Type B pancreatic cell (in vitro differentiated cells): ENCODE measurements at regions not wholly inside any gene's neighbourhood (a gene's known extent, or its start where the extent isn't known, plus 50 kb on each side); places are given as distances from the start of the nearest gene placed in this dataset.

ENCODE experiments used
- DNase-seq: peaks from one replicate; pipeline ENCODE4 v3.0.0; 2021; ENCODE audit warnings: mixed read lengths; ENCODE audit not compliant: unreplicated experiment; ENCODE audit errors: extremely low spot score
- H3K27ac Mint-ChIP-seq: 2 replicates; pipeline ENCODE4 v1.8.0; 2021; ENCODE audit warnings: mild to moderate bottlenecking, mixed read lengths
- H3K27me3 Mint-ChIP-seq: 2 replicates; pipeline ENCODE4 v1.8.0; 2021; ENCODE audit warnings: mixed read lengths
- H3K36me3 Mint-ChIP-seq: 2 replicates; pipeline ENCODE4 v1.8.0; 2021; ENCODE audit warnings: mixed read lengths
- H3K4me1 Mint-ChIP-seq: one replicate; pipeline ENCODE4 v1.8.0; 2021; ENCODE audit warnings: mixed read lengths; ENCODE audit not compliant: unreplicated experiment
- H3K4me3 Mint-ChIP-seq: 2 replicates; pipeline ENCODE4 v1.8.0; 2021; ENCODE audit warnings: mild to moderate bottlenecking, mixed read lengths
- H3K9me3 Mint-ChIP-seq: 2 replicates; pipeline ENCODE4 v1.8.0; 2021; ENCODE audit warnings: mixed read lengths
- TF ChIP-seq, protein P1 (sequence below): fragments of 200-600 bp; sonication (generic); conservative IDR thresholded peaks from 2 replicates; pipeline ENCODE4 v1.5.0; 2021; ENCODE audit warnings: antibody characterized with exemption, mild to moderate bottlenecking

DNA sequence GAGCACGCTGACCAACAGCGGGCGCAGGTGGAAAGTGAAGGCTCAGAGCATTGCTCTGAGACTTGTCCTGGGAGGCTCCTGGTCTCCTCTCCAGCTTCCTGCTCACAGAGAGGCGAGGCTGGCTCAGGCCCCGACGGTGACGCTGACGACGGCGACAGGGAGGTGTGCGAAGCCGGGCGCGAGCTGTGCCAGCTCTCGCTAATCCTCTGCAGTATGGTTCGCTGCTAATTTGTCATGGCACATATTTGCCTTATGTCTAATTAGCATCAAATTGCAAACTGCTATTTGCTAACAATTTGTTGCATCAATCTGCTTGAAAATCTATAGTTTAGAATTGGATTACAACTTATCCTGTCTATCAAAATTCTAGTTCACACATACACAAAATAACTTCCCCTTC is 469.8 kb upstream of the ZNF507 start:
- peaks cover 17% of the 10 kb centered on the region for H3K27me3 Mint-ChIP-seq
- H3K9me3 Mint-ChIP-seq, result no peaks in the 10 kb centered on the region
- no peaks in the 10 kb centered on the region for H3K36me3 Mint-ChIP-seq
- H3K27ac Mint-ChIP-seq, result no peak overlapping the region
- no peak overlapping the region for H3K4me3 Mint-ChIP-seq
- no peak for DNase-seq
- no peaks in the 10 kb centered on the region for H3K4me1 Mint-ChIP-seq
- TF ChIP-seq, protein P1, sequence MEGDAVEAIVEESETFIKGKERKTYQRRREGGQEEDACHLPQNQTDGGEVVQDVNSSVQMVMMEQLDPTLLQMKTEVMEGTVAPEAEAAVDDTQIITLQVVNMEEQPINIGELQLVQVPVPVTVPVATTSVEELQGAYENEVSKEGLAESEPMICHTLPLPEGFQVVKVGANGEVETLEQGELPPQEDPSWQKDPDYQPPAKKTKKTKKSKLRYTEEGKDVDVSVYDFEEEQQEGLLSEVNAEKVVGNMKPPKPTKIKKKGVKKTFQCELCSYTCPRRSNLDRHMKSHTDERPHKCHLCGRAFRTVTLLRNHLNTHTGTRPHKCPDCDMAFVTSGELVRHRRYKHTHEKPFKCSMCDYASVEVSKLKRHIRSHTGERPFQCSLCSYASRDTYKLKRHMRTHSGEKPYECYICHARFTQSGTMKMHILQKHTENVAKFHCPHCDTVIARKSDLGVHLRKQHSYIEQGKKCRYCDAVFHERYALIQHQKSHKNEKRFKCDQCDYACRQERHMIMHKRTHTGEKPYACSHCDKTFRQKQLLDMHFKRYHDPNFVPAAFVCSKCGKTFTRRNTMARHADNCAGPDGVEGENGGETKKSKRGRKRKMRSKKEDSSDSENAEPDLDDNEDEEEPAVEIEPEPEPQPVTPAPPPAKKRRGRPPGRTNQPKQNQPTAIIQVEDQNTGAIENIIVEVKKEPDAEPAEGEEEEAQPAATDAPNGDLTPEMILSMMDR, result no peak

DNA sequence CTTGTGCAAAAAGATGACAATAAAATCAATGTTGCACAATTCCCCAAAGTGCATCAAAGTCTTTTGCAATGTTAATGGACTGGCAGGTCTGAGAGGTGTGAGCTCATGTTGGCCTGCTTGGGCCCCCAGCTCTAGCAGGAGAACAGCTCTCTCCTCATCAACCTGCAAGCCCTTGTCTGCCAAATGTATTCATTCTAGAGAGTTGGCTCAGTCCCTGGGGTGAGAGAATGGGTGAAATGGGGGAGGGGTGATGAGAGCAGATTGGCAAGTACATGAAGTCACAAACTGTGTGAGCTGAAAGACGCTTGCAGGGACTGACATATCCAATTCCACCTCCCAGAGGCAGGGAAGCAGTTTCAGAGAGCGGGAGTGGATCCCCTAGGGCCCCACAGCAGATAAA is 465.1 kb upstream of the ZNF507 start:
- H3K9me3 Mint-ChIP-seq, result no peaks in the 10 kb centered on the region
- H3K27me3 Mint-ChIP-seq, result peaks cover 45% of the 10 kb centered on the region
- H3K27ac Mint-ChIP-seq, result no peak overlapping the region
- H3K36me3 Mint-ChIP-seq, result no peaks in the 10 kb centered on the region
- TF ChIP-seq, protein P1, result no peak
- DNase-seq, result no peak
- peaks cover 5% of the 10 kb centered on the region for H3K4me1 Mint-ChIP-seq
- no peak overlapping the region for H3K4me3 Mint-ChIP-seq

DNA sequence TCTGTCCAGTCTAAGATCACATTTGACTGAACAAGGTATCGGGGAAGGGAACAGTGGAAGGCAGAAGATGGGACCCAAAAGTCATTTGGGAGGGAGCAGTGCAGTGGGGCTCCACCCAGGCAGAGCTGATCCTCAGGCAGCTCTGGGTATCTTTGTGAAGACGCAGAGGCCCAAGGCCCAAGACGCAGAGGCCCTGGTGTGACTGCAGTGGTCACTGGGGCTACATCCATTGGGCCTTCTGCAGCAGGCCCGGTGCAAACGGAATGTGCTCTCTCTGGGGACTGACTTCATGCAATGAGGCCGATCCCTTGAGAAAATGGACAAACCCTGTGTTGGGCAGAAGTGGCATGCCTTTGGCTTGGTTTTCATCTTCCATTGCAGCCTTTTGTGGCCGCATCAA is 463.4 kb upstream of the ZNF507 start:
- no peak overlapping the region for H3K27ac Mint-ChIP-seq
- TF ChIP-seq, protein P1, result no peak
- H3K9me3 Mint-ChIP-seq, result no peaks in the 10 kb centered on the region
- H3K36me3 Mint-ChIP-seq, result no peaks in the 10 kb centered on the region
- peaks cover 5% of the 10 kb centered on the region for H3K4me1 Mint-ChIP-seq
- no peak overlapping the region for H3K4me3 Mint-ChIP-seq
- DNase-seq, result no peak
- peaks cover 60% of the 10 kb centered on the region for H3K27me3 Mint-ChIP-seq

DNA sequence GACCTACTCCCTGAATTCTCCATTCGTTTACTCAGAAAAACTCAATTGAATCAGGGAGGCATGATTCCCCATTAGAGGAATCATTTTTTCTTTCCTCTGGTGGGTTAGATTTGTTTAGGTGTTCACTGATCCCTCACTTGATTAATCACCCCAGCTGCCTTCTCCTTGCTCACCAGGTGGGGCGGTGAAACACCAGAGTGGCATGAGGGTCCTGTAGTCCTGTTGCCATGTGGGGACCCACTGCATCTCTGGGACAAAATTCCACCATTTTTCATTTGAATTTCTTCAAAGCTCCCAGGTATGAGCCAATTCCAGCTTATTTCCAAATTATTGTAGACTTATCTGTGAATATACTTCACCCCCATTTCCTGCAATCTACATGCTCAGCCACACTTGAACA is 462.7 kb upstream of the ZNF507 start:
- peaks cover 5% of the 10 kb centered on the region for H3K4me1 Mint-ChIP-seq
- H3K9me3 Mint-ChIP-seq, result no peaks in the 10 kb centered on the region
- no peaks in the 10 kb centered on the region for H3K36me3 Mint-ChIP-seq
- H3K27me3 Mint-ChIP-seq, result peaks cover 65% of the 10 kb centered on the region
- no peak overlapping the region for H3K4me3 Mint-ChIP-seq
- DNase-seq, result no peak
- TF ChIP-seq, protein P1, result no peak
- no peak overlapping the region for H3K27ac Mint-ChIP-seq

DNA sequence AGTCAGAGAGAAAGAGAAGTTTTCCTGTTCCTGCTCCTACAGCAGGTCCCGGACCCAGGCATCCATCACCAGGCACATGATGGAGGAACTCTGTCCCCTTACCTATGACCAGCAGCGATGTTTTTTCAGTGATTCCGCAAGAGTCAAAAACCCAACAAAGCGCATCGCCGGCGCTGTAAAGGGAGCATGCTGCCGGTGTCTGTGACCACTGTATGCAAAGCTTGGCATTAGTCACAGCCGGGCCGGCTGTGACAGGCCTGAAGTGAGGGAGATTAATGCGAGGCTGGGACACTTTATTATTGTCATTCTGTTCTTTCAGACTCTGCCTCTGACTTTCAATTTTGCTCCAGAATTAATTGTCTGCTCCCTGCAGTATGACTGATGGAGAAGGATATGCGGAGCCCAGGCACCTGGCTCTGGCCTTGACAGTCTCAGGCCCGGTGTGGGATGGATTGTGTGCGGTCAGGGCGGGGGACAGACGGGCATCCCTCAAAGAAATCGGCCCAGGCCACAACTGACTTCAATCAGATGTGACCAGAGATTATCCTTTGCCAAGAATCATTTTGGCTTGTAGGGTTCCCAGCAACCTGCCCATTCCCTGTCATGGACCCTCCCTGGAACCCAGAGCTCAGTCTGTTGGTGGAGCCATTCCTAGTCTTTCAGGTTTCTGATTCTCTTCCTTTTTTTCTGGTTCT is 462.0 kb upstream of the ZNF507 start:
- Mint-ChIP-seq H3K4me3 (no peak overlapping the region), H3K27me3 (peaks cover 61% of the 10 kb centered on the region), H3K36me3 (no peaks in the 10 kb centered on the region), H3K9me3 (no peaks in the 10 kb centered on the region), H3K27ac (no peak overlapping the region), H3K4me1 (peaks cover 5% of the 10 kb centered on the region)
- TF ChIP-seq, protein P1, result no peak
- DNase-seq, result no peak
